GM18505 (cell line): ENCODE measurements at regions not wholly inside any gene's neighbourhood (a gene's known extent, or its start where the extent isn't known, plus 50 kb on each side); places are given as distances from the start of the nearest gene placed in this dataset.

ENCODE experiments used
- ATAC-seq: cut with Tn5 transposase; IDR thresholded peaks from one replicate; pipeline ENCODE4 v1.9.1; 2021; ENCODE audit not compliant: unreplicated experiment
- POLR2A ChIP-seq: IDR thresholded peaks from 4 replicates; pipeline ENCODE4 v1.6.1; 2011; ENCODE audit warnings: borderline replicate concordance; ENCODE audit not compliant: insufficient read depth, insufficient read length; ENCODE audit errors: extremely low read depth

- no peak for TF ChIP-seq POLR2A
- no peak for ATAC-seq
These were observed 120.2 kb downstream of the KIF2B start for GRCh38 chr17:53942898-53943297.

- TF ChIP-seq POLR2A, result no peak
These were observed 125.6 kb downstream of the KIF2B start for GRCh38 chr17:53948323-53948722.

GRCh38 chr17:53949473-53950090 is 126.9 kb downstream of the KIF2B start:
- no peak for ATAC-seq
- TF ChIP-seq POLR2A, result no peak

More at GRCh38 chr17:53948323-53948722, 125.6 kb downstream of the KIF2B start:
- ATAC-seq, result no peak

GRCh38 chr17:53950207-53950857 is 127.6 kb downstream of the KIF2B start:
- no peak for ATAC-seq
- TF ChIP-seq POLR2A, result no peak

- no peak for TF ChIP-seq POLR2A
- ATAC-seq, result no peak
These were observed 128.1 kb downstream of the KIF2B start for GRCh38 chr17:53950858-53951250.

- no peak for TF ChIP-seq POLR2A
- no peak for ATAC-seq
These were observed 148.6 kb downstream of the KIF2B start for GRCh38 chr17:53971361-53971760.

- ATAC-seq, result no peak
- no peak for TF ChIP-seq POLR2A
These were observed 157.3 kb downstream of the KIF2B start for GRCh38 chr17:53979991-53980390.

- ATAC-seq, result no peak
- no peak for TF ChIP-seq POLR2A
These were observed 173.4 kb downstream of the KIF2B start for GRCh38 chr17:53996131-53996530.

GRCh38 chr17:53996890-53997289 is 174.2 kb downstream of the KIF2B start:
- no peak for ATAC-seq
- TF ChIP-seq POLR2A, result no peak

GRCh38 chr17:54007855-54008254 is 185.1 kb downstream of the KIF2B start:
- no peak for ATAC-seq

GRCh38 chr17:54009502-54009901 is 186.8 kb downstream of the KIF2B start:
- no peak for TF ChIP-seq POLR2A
- ATAC-seq, result no peak

More at GRCh38 chr17:54007855-54008254, 185.1 kb downstream of the KIF2B start:
- no peak for TF ChIP-seq POLR2A

GRCh38 chr17:54013072-54013471 is 190.3 kb downstream of the KIF2B start:
- TF ChIP-seq POLR2A, result no peak
- no peak for ATAC-seq

- no peak for ATAC-seq
These were observed 193.0 kb downstream of the KIF2B start for GRCh38 chr17:54015734-54016133.

GRCh38 chr17:54021418-54021817 is 198.7 kb downstream of the KIF2B start:
- no peak for TF ChIP-seq POLR2A
- ATAC-seq, result no peak

More at GRCh38 chr17:54015734-54016133, 193.0 kb downstream of the KIF2B start:
- no peak for TF ChIP-seq POLR2A
